ENCODE measurements at regions not wholly inside any gene's neighbourhood (a gene's known extent, or its start where the extent isn't known, plus 50 kb on each side); places are given as distances from the start of the nearest gene placed in this dataset.
"Not testable (repeated sequence)": the region's sequence is repeated elsewhere in the genome, so short reads cannot be mapped to it uniquely, and the experiment has no call there.

GRCh38 chr2:38461470-38461869 is 84.4 kb upstream of the ATL2 start:
- H3K9ac ChIP-seq (ENCODE audit: low read length), result no peak overlapping the region
- no peaks in the 10 kb centered on the region for H3K9me3 ChIP-seq (ENCODE audit: low read length)
- H3K4me1 ChIP-seq (ENCODE audit: insufficient read depth, low read length, severe bottlenecking), result no peaks in the 10 kb centered on the region
- H3K9me2 ChIP-seq (ENCODE audit: low read depth, low read length), result no peaks in the 10 kb centered on the region
- H3K36me3 ChIP-seq (ENCODE audit: insufficient read depth, low read length), result no peaks in the 10 kb centered on the region
- no peak overlapping the region for H3K4me2 ChIP-seq (ENCODE audit: low read length)
- no peaks in the 10 kb centered on the region for H3F3A ChIP-seq (ENCODE audit: insufficient read depth, low read length)
- TF ChIP-seq EZH2 (IDR thresholded peaks at IDR 0.05; ENCODE audit: borderline replicate concordance, low read length) (no peak), CTCF (IDR thresholded peaks at IDR 0.05; ENCODE audit: low read length) (no peak)
- no peak overlapping the region for H2AFZ ChIP-seq (ENCODE audit: low read length)
- H3K27me3 ChIP-seq (ENCODE audit: insufficient read depth, low read length), result no peaks in the 10 kb centered on the region
- H3K79me2 ChIP-seq (ENCODE audit: insufficient read depth, low read length), result no peaks in the 10 kb centered on the region
- no peak overlapping the region for H3K4me3 ChIP-seq (ENCODE audit: low read depth, low read length, poor library complexity, severe bottlenecking)
- H3K27ac ChIP-seq (ENCODE audit: low read depth, low read length, poor library complexity, severe bottlenecking), result no peak overlapping the region
- H4K20me1 ChIP-seq (ENCODE audit: insufficient read depth, low read length), result no peaks in the 10 kb centered on the region

- TF ChIP-seq EZH2 (IDR thresholded peaks at IDR 0.05; ENCODE audit: borderline replicate concordance, low read length) (no peak), CTCF (IDR thresholded peaks at IDR 0.05; ENCODE audit: low read length) (no peak)
- Histone ChIP-seq H2AFZ (ENCODE audit: low read length) (no peak overlapping the region), H3K4me3 (ENCODE audit: low read depth, low read length, poor library complexity, severe bottlenecking) (no peak overlapping the region)
Observed at GRCh38 chr2:38460313-38460712, 83.2 kb upstream of the ATL2 start.

GRCh38 chr2:38454081-38454480 is 77.0 kb upstream of the ATL2 start:
- H3K9ac ChIP-seq (ENCODE audit: low read length), result no peak overlapping the region
- H4K20me1 ChIP-seq (ENCODE audit: insufficient read depth, low read length), result no peaks in the 10 kb centered on the region
- no peaks in the 10 kb centered on the region for H3K4me1 ChIP-seq (ENCODE audit: insufficient read depth, low read length, severe bottlenecking)
- no peak overlapping the region for H3K4me3 ChIP-seq (ENCODE audit: low read depth, low read length, poor library complexity, severe bottlenecking)
- no peaks in the 10 kb centered on the region for H3K79me2 ChIP-seq (ENCODE audit: insufficient read depth, low read length)
- H2AFZ ChIP-seq (ENCODE audit: low read length), result no peak overlapping the region
- no peaks in the 10 kb centered on the region for H3K36me3 ChIP-seq (ENCODE audit: insufficient read depth, low read length)
- H3K9me3 ChIP-seq (ENCODE audit: low read length), result no peaks in the 10 kb centered on the region
- 0 out of 2 replicates have a peak, but pooled peaks cover 5% of the 10 kb centered on the region for H3K27me3 ChIP-seq (ENCODE audit: insufficient read depth, low read length)
- H3K9me2 ChIP-seq (ENCODE audit: low read depth, low read length), result no peaks in the 10 kb centered on the region
- TF ChIP-seq CTCF (IDR thresholded peaks at IDR 0.05; ENCODE audit: low read length) (no peak), EZH2 (IDR thresholded peaks at IDR 0.05; ENCODE audit: borderline replicate concordance, low read length) (no peak)
- no peak overlapping the region for H3K27ac ChIP-seq (ENCODE audit: low read depth, low read length, poor library complexity, severe bottlenecking)
- H3F3A ChIP-seq (ENCODE audit: insufficient read depth, low read length), result no peaks in the 10 kb centered on the region
- H3K4me2 ChIP-seq (ENCODE audit: low read length), result no peak overlapping the region

More at GRCh38 chr2:38460313-38460712, 83.2 kb upstream of the ATL2 start:
- Histone ChIP-seq H3K79me2 (ENCODE audit: insufficient read depth, low read length) (no peaks in the 10 kb centered on the region), H3K9me3 (ENCODE audit: low read length) (no peaks in the 10 kb centered on the region), H3K27ac (ENCODE audit: low read depth, low read length, poor library complexity, severe bottlenecking) (no peak overlapping the region), H4K20me1 (ENCODE audit: insufficient read depth, low read length) (no peaks in the 10 kb centered on the region), H3K27me3 (ENCODE audit: insufficient read depth, low read length) (no peaks in the 10 kb centered on the region), H3K4me2 (ENCODE audit: low read length) (no peak overlapping the region), H3K4me1 (ENCODE audit: insufficient read depth, low read length, severe bottlenecking) (no peaks in the 10 kb centered on the region), H3F3A (ENCODE audit: insufficient read depth, low read length) (no peaks in the 10 kb centered on the region), H3K36me3 (ENCODE audit: insufficient read depth, low read length) (no peaks in the 10 kb centered on the region), H3K9ac (ENCODE audit: low read length) (no peak overlapping the region), H3K9me2 (ENCODE audit: low read depth, low read length) (no peaks in the 10 kb centered on the region)

- H4K20me1 ChIP-seq (ENCODE audit: insufficient read depth, low read length); H3K4me3 ChIP-seq (ENCODE audit: low read depth, low read length, poor library complexity, severe bottlenecking); H2AFZ ChIP-seq (ENCODE audit: low read length); H3F3A ChIP-seq (ENCODE audit: insufficient read depth, low read length); H3K9me2 ChIP-seq (ENCODE audit: low read depth, low read length); H3K4me1 ChIP-seq (ENCODE audit: insufficient read depth, low read length, severe bottlenecking); H3K36me3 ChIP-seq (ENCODE audit: insufficient read depth, low read length); H3K27ac ChIP-seq (ENCODE audit: low read depth, low read length, poor library complexity, severe bottlenecking); H3K79me2 ChIP-seq (ENCODE audit: insufficient read depth, low read length); H3K9me3 ChIP-seq (ENCODE audit: low read length); H3K9ac ChIP-seq (ENCODE audit: low read length); H3K27me3 ChIP-seq (ENCODE audit: insufficient read depth, low read length); H3K4me2 ChIP-seq (ENCODE audit: low read length): not testable (repeated sequence)
Observed at GRCh38 chr2:38451778-38452177, 74.7 kb upstream of the ATL2 start.

Measured in OCI-LY1 (cell line).